Endodermal cell (in vitro differentiated cells): ENCODE measurements at regions not wholly inside any gene's neighbourhood (a gene's known extent, or its start where the extent isn't known, plus 50 kb on each side); places are given as distances from the start of the nearest gene placed in this dataset.

Experiments
- DNase-seq: peaks from one replicate; pipeline ENCODE4 v3.0.0-alpha.2; 2017
- H3K27ac ChIP-seq: 2 replicates; pipeline ENCODE4 v1.5.1; 2013; ENCODE audit warnings: mild to moderate bottlenecking, low read depth, low read length, moderate library complexity
- H3K27me3 ChIP-seq: 2 replicates; pipeline ENCODE4 v1.6.1; 2013; ENCODE audit warnings: mild to moderate bottlenecking, low read length, moderate library complexity; ENCODE audit not compliant: insufficient read depth, control insufficient read depth, poor library complexity, severe bottlenecking
- H3K36me3 ChIP-seq: 2 replicates; pipeline ENCODE4 v1.7.0; 2013; ENCODE audit warnings: mild to moderate bottlenecking, low read length, moderate library complexity; ENCODE audit not compliant: control insufficient read depth, insufficient read depth
- H3K4me1 ChIP-seq: one replicate; pipeline ENCODE4 v1.7.0; 2013; ENCODE audit warnings: low read length; ENCODE audit not compliant: control insufficient read depth, insufficient read depth
- H3K4me3 ChIP-seq: 2 replicates; pipeline ENCODE4 v1.5.1; 2013; ENCODE audit warnings: mild to moderate bottlenecking, low read length, moderate library complexity
- H3K9ac ChIP-seq: 2 replicates; pipeline ENCODE4 v1.6.1; 2013; ENCODE audit warnings: mild to moderate bottlenecking, low read length, moderate library complexity; ENCODE audit not compliant: poor library complexity, severe bottlenecking; ENCODE audit errors: extremely low read depth
- H3K9me3 ChIP-seq: 2 replicates; pipeline ENCODE4 v1.6.1; 2013; ENCODE audit warnings: mild to moderate bottlenecking, low read length, moderate library complexity; ENCODE audit not compliant: control insufficient read depth
- H3K27ac Mint-ChIP-seq: 2 replicates; pipeline ENCODE4 v1.8.0; 2020; ENCODE audit warnings: mixed read lengths
- H3K27me3 Mint-ChIP-seq: 2 replicates; pipeline ENCODE4 v1.8.0; 2021; ENCODE audit warnings: mild to moderate bottlenecking, mixed read lengths; ENCODE audit not compliant: insufficient read depth
- H3K36me3 Mint-ChIP-seq: 2 replicates; pipeline ENCODE4 v1.8.0; 2020; ENCODE audit warnings: low read depth, mixed read lengths
- H3K4me1 Mint-ChIP-seq: 2 replicates; pipeline ENCODE4 v1.8.0; 2020; ENCODE audit warnings: mixed read lengths
- H3K4me3 Mint-ChIP-seq: 2 replicates; pipeline ENCODE4 v1.8.0; 2020; ENCODE audit warnings: mild to moderate bottlenecking, moderate library complexity, mixed read lengths
- H3K9me3 Mint-ChIP-seq: 2 replicates; pipeline ENCODE4 v1.8.0; 2020; ENCODE audit warnings: mild to moderate bottlenecking, mixed read lengths
- WGBS, 2 experiments: methylation state at CpG; one replicate each; pipeline versions ENCODE4 v1.1.5 to v1.1.7; 2013; ENCODE audit warnings: missing lambda C conversion rate in 2 of 2, mixed read lengths in 1 of 2; ENCODE audit not compliant: insufficient coverage in 1 of 2, insufficient read length in 1 of 2; 5-methylcytosine and 5-hydroxymethylcytosine counted together
- TF ChIP-seq, protein P1 (sequence below): fragments of 200-600 bp; sonication (generic); conservative IDR thresholded peaks from 2 replicates; pipeline ENCODE4 v1.5.0; 2021; ENCODE audit warnings: antibody characterized with exemption, mild to moderate bottlenecking

DNA sequence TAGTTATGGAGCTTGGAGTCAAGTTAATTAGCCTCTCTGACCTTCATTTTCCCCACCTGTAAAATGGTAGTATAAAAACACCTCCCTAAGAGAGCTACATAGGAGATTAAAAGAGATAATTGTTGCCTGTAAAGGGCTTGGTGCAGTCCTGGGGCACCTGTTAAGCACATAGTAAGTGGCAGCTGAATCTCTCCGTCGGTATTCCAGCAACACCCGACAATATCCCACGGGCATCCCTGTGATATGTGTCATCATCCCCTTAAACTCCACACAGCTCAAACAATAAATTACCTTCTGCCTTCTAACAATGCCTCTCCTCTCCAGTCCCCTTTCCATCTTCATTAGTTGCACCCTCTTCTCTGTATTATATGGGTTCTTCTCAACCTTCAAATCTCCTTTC is 121.5 kb downstream of the C11orf91 start:
- H3K4me1 ChIP-seq: no peaks in the 10 kb centered on the region
- no peaks in the 10 kb centered on the region for H3K27me3 ChIP-seq
- no peaks in the 10 kb centered on the region for H3K4me1 Mint-ChIP-seq
- H3K36me3 Mint-ChIP-seq: no peaks in the 10 kb centered on the region
- peaks cover 2% of the 10 kb centered on the region for H3K27me3 Mint-ChIP-seq
- H3K27ac ChIP-seq: no peak overlapping the region
- H3K4me3 Mint-ChIP-seq: no peak overlapping the region
- no peaks in the 10 kb centered on the region for H3K36me3 ChIP-seq
- no peak overlapping the region for H3K4me3 ChIP-seq
- DNase-seq: no peak
- H3K9me3 ChIP-seq: no peaks in the 10 kb centered on the region
- 87 to 100% methylated on average over 4 of the region's 4 CpGs for WGBS, 2 experiments
- no peak overlapping the region for H3K27ac Mint-ChIP-seq
- TF ChIP-seq, protein P1, sequence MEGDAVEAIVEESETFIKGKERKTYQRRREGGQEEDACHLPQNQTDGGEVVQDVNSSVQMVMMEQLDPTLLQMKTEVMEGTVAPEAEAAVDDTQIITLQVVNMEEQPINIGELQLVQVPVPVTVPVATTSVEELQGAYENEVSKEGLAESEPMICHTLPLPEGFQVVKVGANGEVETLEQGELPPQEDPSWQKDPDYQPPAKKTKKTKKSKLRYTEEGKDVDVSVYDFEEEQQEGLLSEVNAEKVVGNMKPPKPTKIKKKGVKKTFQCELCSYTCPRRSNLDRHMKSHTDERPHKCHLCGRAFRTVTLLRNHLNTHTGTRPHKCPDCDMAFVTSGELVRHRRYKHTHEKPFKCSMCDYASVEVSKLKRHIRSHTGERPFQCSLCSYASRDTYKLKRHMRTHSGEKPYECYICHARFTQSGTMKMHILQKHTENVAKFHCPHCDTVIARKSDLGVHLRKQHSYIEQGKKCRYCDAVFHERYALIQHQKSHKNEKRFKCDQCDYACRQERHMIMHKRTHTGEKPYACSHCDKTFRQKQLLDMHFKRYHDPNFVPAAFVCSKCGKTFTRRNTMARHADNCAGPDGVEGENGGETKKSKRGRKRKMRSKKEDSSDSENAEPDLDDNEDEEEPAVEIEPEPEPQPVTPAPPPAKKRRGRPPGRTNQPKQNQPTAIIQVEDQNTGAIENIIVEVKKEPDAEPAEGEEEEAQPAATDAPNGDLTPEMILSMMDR: no peak
- no peak overlapping the region for H3K9ac ChIP-seq
- no peaks in the 10 kb centered on the region for H3K9me3 Mint-ChIP-seq

DNA sequence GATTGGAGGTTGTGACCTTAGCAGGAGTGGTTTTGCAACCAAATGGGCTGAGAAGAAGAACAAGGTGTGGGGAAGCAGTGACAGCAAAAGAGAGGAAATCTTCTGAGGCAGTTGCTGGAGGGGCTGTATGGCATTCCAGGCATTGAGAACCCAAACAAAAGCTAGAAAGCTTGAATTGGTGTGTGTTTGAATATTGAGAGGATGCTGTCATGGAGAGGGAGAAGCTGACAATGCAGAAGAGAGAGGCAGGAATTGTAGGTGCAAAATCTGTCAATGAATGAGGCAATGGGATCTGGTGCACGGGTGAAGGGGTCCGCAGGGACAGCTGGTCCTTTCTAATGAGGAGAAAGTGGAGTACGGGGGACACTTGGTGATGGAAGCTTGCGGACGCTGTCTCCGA is 123.4 kb downstream of the C11orf91 start:
- 70 to 95% methylated on average over 2 to 6 of the region's 6 CpGs for WGBS, 2 experiments
- H3K9me3 Mint-ChIP-seq: peaks cover 7% of the 10 kb centered on the region
- H3K36me3 Mint-ChIP-seq: no peaks in the 10 kb centered on the region
- H3K4me1 ChIP-seq: no peaks in the 10 kb centered on the region
- no peaks in the 10 kb centered on the region for H3K4me1 Mint-ChIP-seq
- DNase-seq: no peak
- H3K9me3 ChIP-seq: peaks cover 4% of the 10 kb centered on the region
- H3K27ac ChIP-seq: no peak overlapping the region
- TF ChIP-seq, protein P1: no peak
- no peak overlapping the region for H3K4me3 Mint-ChIP-seq
- no peak overlapping the region for H3K4me3 ChIP-seq
- no peaks in the 10 kb centered on the region for H3K27me3 ChIP-seq
- no peak overlapping the region for H3K27ac Mint-ChIP-seq
- no peaks in the 10 kb centered on the region for H3K36me3 ChIP-seq
- H3K27me3 Mint-ChIP-seq: peaks cover 2% of the 10 kb centered on the region
- H3K9ac ChIP-seq: no peak overlapping the region

DNA sequence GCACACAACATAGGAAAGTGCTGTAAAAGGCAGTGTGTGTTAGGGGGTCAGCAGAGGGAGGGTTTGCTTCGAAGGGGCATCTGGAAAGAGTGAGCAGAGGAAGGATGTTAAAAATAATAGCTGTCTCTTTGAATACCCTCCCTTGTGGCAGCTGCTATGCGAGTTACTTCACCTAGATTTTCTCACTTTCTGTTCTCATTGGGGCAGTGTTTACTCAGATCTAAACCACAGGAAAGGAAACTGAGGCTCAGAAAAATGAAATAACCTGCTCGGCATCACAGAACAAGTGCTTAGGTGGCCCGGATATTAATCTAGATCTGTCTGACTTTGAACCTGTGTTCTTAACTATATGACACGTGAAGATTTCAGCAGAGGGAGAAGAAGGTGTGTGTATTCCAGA is 125.3 kb downstream of the C11orf91 start:
- H3K27me3 Mint-ChIP-seq: no peaks in the 10 kb centered on the region
- no peak overlapping the region for H3K9ac ChIP-seq
- H3K4me1 ChIP-seq: no peaks in the 10 kb centered on the region
- peaks cover 7% of the 10 kb centered on the region for H3K9me3 Mint-ChIP-seq
- H3K4me1 Mint-ChIP-seq: no peaks in the 10 kb centered on the region
- H3K36me3 Mint-ChIP-seq: no peaks in the 10 kb centered on the region
- H3K36me3 ChIP-seq: no peaks in the 10 kb centered on the region
- no peak overlapping the region for H3K4me3 Mint-ChIP-seq
- H3K9me3 ChIP-seq: peaks cover 4% of the 10 kb centered on the region
- no peaks in the 10 kb centered on the region for H3K27me3 ChIP-seq
- no peak overlapping the region for H3K4me3 ChIP-seq
- no peak for DNase-seq
- WGBS, 2 experiments: 83 to 91% methylated on average over 4 to 5 of the region's 5 CpGs
- H3K27ac Mint-ChIP-seq: no peak overlapping the region
- no peak overlapping the region for H3K27ac ChIP-seq
- TF ChIP-seq, protein P1: no peak
